ENCODE measurements at regions not wholly inside any gene's neighbourhood (a gene's known extent, or its start where the extent isn't known, plus 50 kb on each side); places are given as distances from the start of the nearest gene placed in this dataset.

- POLR2A ChIA-PET: no interaction called here
- no peak for DNase-seq (ENCODE audit: extremely low spot score)
- CTCF ChIA-PET: interaction anchor here (1.4 kb wide), 1 partner anchor 27 kb away, joined by 4 read pairs; no protein-coding TSS in a partner anchor
- TF ChIP-seq CTCF (IDR thresholded peaks at IDR 0.05; ENCODE audit: control extremely low read depth, extremely low read depth, low read depth, missing control alignments): no peak
Observed at GRCh38 chr2:220053919-220054318, 426.5 kb downstream of the SLC4A3 start.

- POLR2A ChIA-PET: no interaction called here
- CTCF ChIA-PET: no interaction called here
- DNase-seq (ENCODE audit: extremely low spot score): no peak
- no peak for TF ChIP-seq CTCF (IDR thresholded peaks at IDR 0.05; ENCODE audit: control extremely low read depth, extremely low read depth, low read depth, missing control alignments)
Observed at GRCh38 chr2:220057391-220057790, 430.0 kb downstream of the SLC4A3 start.

- CTCF ChIA-PET: no interaction called here
- POLR2A ChIA-PET: no interaction called here
Observed at GRCh38 chr2:220057916-220058315, 430.5 kb downstream of the SLC4A3 start.

GRCh38 chr2:220064111-220065030 lies 436.9 kb downstream of the SLC4A3 start:
- TF ChIP-seq CTCF (IDR thresholded peaks at IDR 0.05; ENCODE audit: control extremely low read depth, extremely low read depth, low read depth, missing control alignments): no peak
- DNase-seq (ENCODE audit: extremely low spot score): no peak
- ChIA-PET POLR2A (no interaction called here), CTCF (interaction anchor here (1.1 to 1.3 kb wide), 2 partner anchors 10 to 13 kb away, joined by 3 read pairs; no protein-coding TSS in a partner anchor)

More at GRCh38 chr2:220057916-220058315, 430.5 kb downstream of the SLC4A3 start:
- no peak for DNase-seq (ENCODE audit: extremely low spot score)
- TF ChIP-seq CTCF (IDR thresholded peaks at IDR 0.05; ENCODE audit: control extremely low read depth, extremely low read depth, low read depth, missing control alignments): no peak

- no peak for TF ChIP-seq CTCF (IDR thresholded peaks at IDR 0.05; ENCODE audit: control extremely low read depth, extremely low read depth, low read depth, missing control alignments)
- no peak for DNase-seq (ENCODE audit: extremely low spot score)
- CTCF ChIA-PET: no interaction called here
- POLR2A ChIA-PET: no interaction called here
Observed at GRCh38 chr2:220065581-220065980, 438.2 kb downstream of the SLC4A3 start.

- no peak for DNase-seq (ENCODE audit: extremely low spot score)
- TF ChIP-seq CTCF (IDR thresholded peaks at IDR 0.05; ENCODE audit: control extremely low read depth, extremely low read depth, low read depth, missing control alignments): no peak
- CTCF ChIA-PET: interaction anchor here (2.2 kb wide), 1 partner anchor 8 kb away, joined by 8 read pairs; no protein-coding TSS in a partner anchor
- POLR2A ChIA-PET: no interaction called here
Observed at GRCh38 chr2:220068846-220069245, 441.4 kb downstream of the SLC4A3 start.

Data from GM10248 (cell line).